Lower leg skin (tissue), 3 donors: ENCODE measurements at regions not wholly inside any gene's neighbourhood (a gene's known extent, or its start where the extent isn't known, plus 50 kb on each side); places are given as distances from the start of the nearest gene placed in this dataset.

ENCODE experiments used
- CTCF ChIP-seq, 3 donors: fragments of 450-650 bp; IDR thresholded peaks; one replicate each; pipeline ENCODE4 v1.5.1; 2016; ENCODE audit warnings: antibody characterized with exemption in 3 of 3, mild to moderate bottlenecking in 3 of 3, moderate library complexity in 2 of 3
- POLR2A ChIP-seq, 2 donors: fragments of 450-650 bp; IDR thresholded peaks; one replicate each; pipeline ENCODE4 v1.6.1; 2016 to 2017; ENCODE audit warnings: antibody characterized with exemption in 2 of 2, mild to moderate bottlenecking in 1 of 2, moderate library complexity in 1 of 2

- TF ChIP-seq CTCF (IDR thresholded peaks at IDR 0.05), result no peak
- no peak for TF ChIP-seq POLR2A (IDR thresholded peaks at IDR 0.05)
Observed at GRCh38 chrY:19126889-19127288, 353.4 kb upstream of the HSFY2 start.
